Dendritic cell treated with granulocyte-macrophage colony-stimulating factor and Interleukin-4, amounts not matched to agents 40 ng/mL and 50 ng/mL, for 4 days (primary cell): ENCODE measurements at regions not wholly inside any gene's neighbourhood (a gene's known extent, or its start where the extent isn't known, plus 50 kb on each side); places are given as distances from the start of the nearest gene placed in this dataset.

Experiments used
- H3K27ac Mint-ChIP-seq: one replicate; pipeline ENCODE4 v1.8.0; 2022; ENCODE audit warnings: mild to moderate bottlenecking, mixed read lengths
- H3K27me3 Mint-ChIP-seq: one replicate; pipeline ENCODE4 v1.8.0; 2022; ENCODE audit warnings: mild to moderate bottlenecking, mixed read lengths
- H3K36me3 Mint-ChIP-seq: one replicate; pipeline ENCODE4 v1.8.0; 2022; ENCODE audit warnings: low read depth, mixed read lengths
- H3K4me1 Mint-ChIP-seq: one replicate; pipeline ENCODE4 v1.8.0; 2022; ENCODE audit warnings: low read depth, mixed read lengths
- H3K4me3 Mint-ChIP-seq: one replicate; pipeline ENCODE4 v1.8.0; 2022; ENCODE audit warnings: mild to moderate bottlenecking, moderate library complexity, mixed read lengths
- H3K9me3 Mint-ChIP-seq: one replicate; pipeline ENCODE4 v1.8.0; 2022; ENCODE audit warnings: mixed read lengths
- intact Hi-C: fragments of 100-400 bp; cut with micrococcal nuclease; formaldehyde crosslinking; loops from one replicate; pipeline ENCODE4 v1.15.0; 2022

DNA sequence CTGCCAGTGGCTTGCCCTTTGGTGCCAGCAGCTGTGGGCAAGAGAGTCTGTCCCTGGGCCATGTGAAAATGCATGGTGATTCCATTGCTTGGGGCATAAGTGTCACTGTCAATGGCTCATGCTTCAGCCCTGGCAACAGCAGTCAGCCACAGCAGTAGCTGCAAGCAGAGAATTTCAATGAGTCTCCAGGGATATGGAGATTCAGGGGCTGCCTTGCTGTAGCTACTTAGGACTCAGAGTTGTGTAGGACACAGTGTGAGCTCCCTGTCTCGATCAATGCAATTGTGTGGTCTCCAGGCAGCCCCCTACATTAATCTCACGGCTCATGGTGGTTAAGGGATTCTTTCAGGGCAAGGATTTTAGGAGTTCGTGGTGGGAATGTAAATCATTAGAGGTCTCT, 126.3 kb upstream of the STARD3NL start:
- Mint-ChIP-seq H3K36me3 (no peaks in the 10 kb centered on the region), H3K27ac (no peak overlapping the region), H3K9me3 (peaks cover 9% of the 10 kb centered on the region), H3K4me3 (no peak overlapping the region), H3K4me1 (no peaks in the 10 kb centered on the region), H3K27me3 (no peaks in the 10 kb centered on the region)
- intact Hi-C loops, result no loop called here

DNA sequence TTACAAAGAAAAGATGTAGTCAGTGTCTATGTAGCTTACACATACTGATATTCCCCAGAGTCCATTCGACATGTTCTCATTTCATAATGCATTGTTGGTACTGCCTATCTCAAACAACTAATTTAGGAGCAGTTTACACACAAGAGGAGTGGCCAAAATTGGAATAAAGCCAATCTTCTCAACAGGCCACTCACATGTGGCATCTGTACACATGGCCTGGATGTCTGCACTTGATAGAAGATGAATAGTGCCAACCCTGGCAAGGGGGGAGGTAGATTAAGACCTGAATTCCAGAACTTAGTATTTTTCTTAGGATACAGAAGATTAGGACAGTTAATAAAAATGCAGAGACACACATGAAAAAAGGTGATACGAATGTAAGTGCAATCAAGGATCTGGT, 125.3 kb upstream of the STARD3NL start:
- peaks cover 9% of the 10 kb centered on the region for H3K9me3 Mint-ChIP-seq
- H3K27me3 Mint-ChIP-seq, result no peaks in the 10 kb centered on the region
- H3K4me1 Mint-ChIP-seq, result no peaks in the 10 kb centered on the region
- intact Hi-C loops, result no loop called here
- H3K36me3 Mint-ChIP-seq, result no peaks in the 10 kb centered on the region
- no peak overlapping the region for H3K4me3 Mint-ChIP-seq
- no peak overlapping the region for H3K27ac Mint-ChIP-seq

DNA sequence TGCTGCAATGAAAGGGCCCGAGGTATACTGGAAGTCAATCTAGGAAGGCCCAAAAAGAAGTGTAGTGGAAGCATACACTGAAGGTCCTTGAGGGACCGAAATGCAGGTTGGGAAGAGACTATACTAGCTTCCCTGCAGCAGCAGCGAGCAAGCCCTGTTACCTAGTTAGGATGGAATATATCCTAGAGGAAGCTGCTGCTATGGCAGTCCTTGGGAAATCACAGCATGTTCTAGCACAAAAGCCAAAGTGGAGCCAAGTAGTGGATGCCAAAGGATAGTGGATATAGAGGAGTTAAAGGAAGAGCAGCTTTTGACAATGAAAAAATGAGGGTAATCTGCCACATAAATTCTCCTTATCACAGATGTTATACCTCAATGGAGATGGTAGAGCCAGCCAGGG, 123.8 kb upstream of the STARD3NL start:
- Mint-ChIP-seq H3K4me3 (no peak overlapping the region), H3K27me3 (no peaks in the 10 kb centered on the region), H3K36me3 (no peaks in the 10 kb centered on the region), H3K27ac (no peak overlapping the region), H3K9me3 (peaks cover 5% of the 10 kb centered on the region), H3K4me1 (no peaks in the 10 kb centered on the region)
- intact Hi-C loops, result no loop called here

DNA sequence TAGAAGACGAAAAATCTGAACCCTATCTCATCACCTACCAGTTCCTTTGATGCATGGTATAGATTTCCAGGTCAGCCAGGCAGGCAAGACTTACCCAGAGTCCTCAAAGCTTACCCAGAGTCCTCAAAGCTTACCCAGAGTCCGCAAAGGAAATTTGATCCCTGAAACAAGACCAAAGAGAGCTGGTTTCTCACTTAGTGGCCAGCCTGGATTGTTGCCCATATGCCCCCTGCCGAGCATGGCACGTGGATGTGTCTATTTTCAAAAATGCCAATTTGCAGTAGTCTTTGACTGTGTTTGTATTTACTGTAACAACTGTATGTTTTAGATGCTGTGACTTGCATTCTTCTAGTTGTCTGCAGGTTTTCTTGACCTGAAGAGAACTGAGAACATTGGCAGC, 120.2 kb upstream of the STARD3NL start:
- H3K4me3 Mint-ChIP-seq, result no peak overlapping the region
- no peak overlapping the region for H3K27ac Mint-ChIP-seq
- H3K4me1 Mint-ChIP-seq, result no peaks in the 10 kb centered on the region
- no peaks in the 10 kb centered on the region for H3K36me3 Mint-ChIP-seq
- H3K27me3 Mint-ChIP-seq, result no peaks in the 10 kb centered on the region
- H3K9me3 Mint-ChIP-seq, result no peaks in the 10 kb centered on the region
- intact Hi-C loops, result no loop called here

DNA sequence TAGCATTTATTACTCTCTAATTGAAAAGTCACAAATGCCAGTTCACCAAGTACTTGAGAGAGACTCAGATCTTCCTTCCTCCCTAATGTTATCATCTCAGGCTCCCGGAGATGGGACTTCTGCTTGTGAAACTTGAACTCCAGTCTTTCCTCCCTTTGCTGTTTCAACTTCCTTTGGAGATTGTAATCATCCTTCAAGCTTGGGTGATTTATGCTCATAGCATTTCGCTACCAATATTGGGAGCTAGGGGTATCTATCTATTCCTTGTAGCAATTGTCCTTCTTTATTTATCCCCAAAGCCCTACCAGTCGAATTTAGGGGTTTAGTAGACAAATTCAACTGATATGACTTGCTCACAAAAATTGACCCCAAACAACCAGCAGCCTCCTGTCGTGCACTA, 117.9 kb upstream of the STARD3NL start:
- Mint-ChIP-seq H3K36me3 (no peaks in the 10 kb centered on the region), H3K4me3 (no peak overlapping the region), H3K9me3 (no peaks in the 10 kb centered on the region), H3K4me1 (no peaks in the 10 kb centered on the region), H3K27ac (no peak overlapping the region), H3K27me3 (no peaks in the 10 kb centered on the region)
- intact Hi-C loops, result no loop called here

DNA sequence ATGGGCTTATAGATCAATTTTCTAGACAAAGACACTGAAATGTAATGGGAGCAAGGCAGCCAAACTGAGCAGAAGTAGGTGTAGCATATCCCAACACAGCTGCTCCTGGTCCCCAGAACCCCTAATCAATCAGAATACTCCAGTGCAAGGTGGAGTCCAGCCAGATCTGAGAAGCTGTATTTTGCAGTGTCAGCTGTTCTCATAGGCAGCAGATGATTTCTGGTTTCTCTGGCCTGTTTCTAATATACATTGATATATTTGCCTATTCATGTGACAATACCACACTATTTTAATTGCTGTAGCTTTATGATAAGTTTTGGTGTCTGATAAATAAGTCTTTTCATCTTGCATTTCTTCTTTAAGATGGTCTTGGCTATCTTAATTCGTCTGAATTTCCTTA, 117.4 kb upstream of the STARD3NL start:
- Mint-ChIP-seq H3K4me3 (no peak overlapping the region), H3K9me3 (no peaks in the 10 kb centered on the region), H3K36me3 (no peaks in the 10 kb centered on the region), H3K27me3 (no peaks in the 10 kb centered on the region), H3K4me1 (no peaks in the 10 kb centered on the region), H3K27ac (no peak overlapping the region)
- intact Hi-C loops, result no loop called here

DNA sequence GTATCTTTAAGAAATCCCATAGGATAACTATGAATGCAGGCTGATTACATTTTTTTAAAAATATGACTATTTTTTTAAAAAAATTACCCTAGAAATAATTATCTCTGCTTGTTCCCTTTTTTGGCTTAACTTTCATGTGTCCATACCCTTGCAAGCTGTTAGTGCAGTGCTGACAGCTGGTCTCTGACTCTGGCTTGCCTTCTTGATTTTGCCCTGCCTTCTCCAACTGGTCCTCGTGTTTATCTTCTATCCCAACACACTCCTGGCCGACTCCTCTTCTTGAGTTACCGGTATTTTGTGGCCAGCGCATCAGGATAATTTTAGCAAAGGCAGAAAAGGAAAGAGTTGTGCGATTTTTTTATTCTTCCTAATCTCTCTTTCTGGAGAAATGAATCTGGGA, 111.7 kb upstream of the STARD3NL start:
- H3K27ac Mint-ChIP-seq, result no peak overlapping the region
- H3K27me3 Mint-ChIP-seq, result no peaks in the 10 kb centered on the region
- no peaks in the 10 kb centered on the region for H3K36me3 Mint-ChIP-seq
- H3K4me3 Mint-ChIP-seq, result no peak overlapping the region
- peaks cover 5% of the 10 kb centered on the region for H3K4me1 Mint-ChIP-seq
- intact Hi-C loops, result no loop called here
- H3K9me3 Mint-ChIP-seq, result no peaks in the 10 kb centered on the region

DNA sequence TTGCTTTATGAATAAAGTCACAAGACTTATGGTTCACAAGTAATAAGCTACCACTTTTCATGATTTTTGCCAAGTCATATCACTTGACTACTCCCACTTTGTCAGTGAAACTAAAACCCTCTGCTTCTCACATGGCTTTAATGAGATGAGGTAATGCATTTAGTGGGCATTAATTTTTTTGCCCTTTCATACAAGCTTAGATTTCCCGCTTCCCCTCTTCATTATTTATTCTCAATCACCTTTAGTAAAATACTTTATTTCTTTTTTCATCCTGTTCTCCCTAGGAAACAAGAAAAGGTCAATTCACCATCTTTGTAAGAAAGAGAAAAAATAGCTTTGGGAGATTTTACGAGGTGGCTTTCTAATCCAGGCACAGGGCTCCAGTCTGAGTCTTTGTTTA, 109.6 kb upstream of the STARD3NL start:
- H3K27ac Mint-ChIP-seq, result no peak overlapping the region
- intact Hi-C loops, result no loop called here

DNA sequence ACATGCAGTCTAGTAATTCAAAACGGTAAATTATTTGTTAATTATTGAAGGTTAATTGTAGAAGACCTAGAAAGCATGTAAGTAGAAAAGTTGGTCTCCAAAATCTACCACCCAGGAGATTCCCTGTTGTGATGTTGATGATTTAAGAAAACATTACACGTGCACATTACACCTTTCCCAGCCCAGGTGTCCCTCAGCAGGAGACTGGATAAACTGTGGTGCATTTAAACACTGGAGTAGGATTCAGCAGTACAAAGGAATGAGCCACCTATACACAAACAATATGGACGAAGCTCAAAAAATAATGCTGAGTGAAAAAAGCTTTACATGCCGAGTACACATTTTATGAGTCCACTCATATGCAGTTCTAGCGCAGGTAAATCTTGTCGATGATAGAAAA, 109.0 kb upstream of the STARD3NL start:
- no peak overlapping the region for H3K4me3 Mint-ChIP-seq
- no peaks in the 10 kb centered on the region for H3K27me3 Mint-ChIP-seq
- peaks cover 5% of the 10 kb centered on the region for H3K4me1 Mint-ChIP-seq
- no peak overlapping the region for H3K27ac Mint-ChIP-seq
- H3K36me3 Mint-ChIP-seq, result no peaks in the 10 kb centered on the region
- no peaks in the 10 kb centered on the region for H3K9me3 Mint-ChIP-seq
- intact Hi-C loops, result no loop called here

More for the DNA sequence above, 109.6 kb upstream of the STARD3NL start:
- Mint-ChIP-seq H3K36me3 (no peaks in the 10 kb centered on the region), H3K4me3 (no peak overlapping the region), H3K4me1 (peaks cover 5% of the 10 kb centered on the region), H3K27me3 (no peaks in the 10 kb centered on the region), H3K9me3 (no peaks in the 10 kb centered on the region)

DNA sequence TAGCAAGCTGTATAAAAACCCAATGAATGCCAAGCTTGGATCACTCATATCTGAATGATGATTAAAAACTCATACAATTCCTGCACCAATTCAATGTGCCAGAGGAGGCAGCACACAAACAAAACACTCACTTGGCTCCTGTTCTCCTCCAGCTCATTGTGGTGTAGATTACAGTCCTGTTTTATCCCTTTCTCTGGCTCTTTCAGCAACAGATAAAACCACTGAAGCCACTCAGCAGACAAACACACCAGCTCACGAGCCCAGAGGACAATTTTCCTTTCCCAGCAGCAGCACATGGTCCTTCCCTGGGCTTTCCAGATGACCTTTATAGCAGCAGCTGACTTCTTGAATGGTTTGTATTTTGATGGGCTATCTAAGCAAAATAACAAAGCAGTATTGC, 107.3 kb upstream of the STARD3NL start:
- H3K4me1 Mint-ChIP-seq, result peaks cover 5% of the 10 kb centered on the region
- no peak overlapping the region for H3K4me3 Mint-ChIP-seq
- intact Hi-C loops, result loop anchor here (10.0 kb wide), 2 partner anchors 64 to 156 kb away; partner anchors contain the start of gene SFRP4

DNA sequence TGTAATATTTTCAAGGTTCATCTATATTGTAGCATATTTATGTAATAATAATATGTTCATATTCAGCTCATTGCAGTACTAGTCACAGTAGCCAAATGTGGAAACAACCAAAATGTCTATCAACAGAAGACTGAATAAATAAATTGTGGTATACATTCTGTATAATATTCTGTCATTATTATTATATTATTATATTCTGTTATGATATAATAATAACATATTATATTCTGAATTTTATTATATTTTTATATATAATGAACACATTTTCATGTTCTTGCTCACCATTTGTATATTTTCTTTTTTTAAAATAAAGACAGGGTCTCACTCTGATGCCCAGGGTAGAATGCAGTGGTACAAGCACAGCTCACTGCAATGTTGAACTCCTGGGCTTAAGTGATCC, 91.2 kb upstream of the STARD3NL start:
- no peak overlapping the region for H3K27ac Mint-ChIP-seq

More for the DNA sequence above, 107.3 kb upstream of the STARD3NL start:
- H3K36me3 Mint-ChIP-seq, result no peaks in the 10 kb centered on the region
- H3K9me3 Mint-ChIP-seq, result peaks cover under 1% of the 10 kb centered on the region
- H3K27ac Mint-ChIP-seq, result no peak overlapping the region
- no peaks in the 10 kb centered on the region for H3K27me3 Mint-ChIP-seq

DNA sequence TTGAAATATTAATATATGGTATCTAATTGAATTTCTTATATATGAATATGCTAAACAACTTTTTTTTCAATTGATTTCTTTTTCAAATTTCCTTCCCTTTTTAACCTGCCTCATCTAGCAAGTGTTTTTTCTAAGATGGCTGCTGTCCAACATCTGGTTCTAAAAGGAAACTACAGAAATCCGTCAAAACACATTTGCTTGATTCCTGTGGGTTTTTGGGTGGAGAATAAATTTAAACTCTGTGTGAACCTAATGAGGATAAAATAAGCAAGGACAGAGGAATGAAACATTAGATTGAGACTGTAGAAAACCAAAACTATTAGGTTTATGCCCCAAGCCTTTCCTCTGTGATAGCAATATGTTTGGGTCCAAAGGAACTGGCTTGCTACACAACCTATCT, 75.5 kb upstream of the STARD3NL start:
- H3K27ac Mint-ChIP-seq, result no peak overlapping the region
- no peak overlapping the region for H3K4me3 Mint-ChIP-seq
- H3K9me3 Mint-ChIP-seq, result peaks cover 17% of the 10 kb centered on the region
- H3K4me1 Mint-ChIP-seq, result peaks cover 5% of the 10 kb centered on the region
- intact Hi-C loops, result no loop called here
- no peaks in the 10 kb centered on the region for H3K27me3 Mint-ChIP-seq
- no peaks in the 10 kb centered on the region for H3K36me3 Mint-ChIP-seq

More for the DNA sequence above, 91.2 kb upstream of the STARD3NL start:
- Mint-ChIP-seq H3K4me1 (no peaks in the 10 kb centered on the region), H3K36me3 (no peaks in the 10 kb centered on the region), H3K9me3 (peaks cover 30% of the 10 kb centered on the region), H3K4me3 (no peak overlapping the region), H3K27me3 (no peaks in the 10 kb centered on the region)
- intact Hi-C loops, result no loop called here

DNA sequence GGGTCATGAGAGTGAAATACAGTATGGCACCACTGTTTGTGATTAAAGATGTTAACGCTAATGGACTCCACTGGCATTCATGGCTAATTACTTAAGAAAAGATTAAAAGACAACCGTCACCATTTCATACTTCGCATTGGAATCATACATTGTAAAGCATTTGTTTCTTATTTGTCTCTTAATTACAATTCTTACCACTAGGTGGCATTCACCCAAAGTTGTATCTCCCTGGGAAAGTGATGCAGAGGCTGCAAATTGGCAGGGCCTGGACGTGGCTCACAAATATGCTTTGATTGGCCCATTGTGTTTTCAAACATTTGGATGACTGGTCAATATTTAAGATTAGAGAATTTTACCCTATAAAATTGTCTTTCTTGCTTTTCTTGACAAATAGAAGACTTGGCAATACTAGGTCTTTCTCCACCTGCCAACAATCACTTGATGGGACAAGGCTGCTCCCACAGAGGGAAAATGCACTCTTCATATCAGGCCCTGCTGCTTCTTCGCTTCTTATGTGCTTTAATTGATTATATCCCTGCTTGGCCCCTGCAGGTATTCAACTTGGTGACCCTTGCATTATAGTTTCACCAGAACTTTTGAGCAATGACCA, 72.1 kb upstream of the STARD3NL start:
- intact Hi-C loops, result loop anchor here (1.0 to 5.0 kb wide), 5 partner anchors 189 to 266 kb away; partner anchors contain the start of gene SFRP4
- H3K4me1 Mint-ChIP-seq, result no peaks in the 10 kb centered on the region

DNA sequence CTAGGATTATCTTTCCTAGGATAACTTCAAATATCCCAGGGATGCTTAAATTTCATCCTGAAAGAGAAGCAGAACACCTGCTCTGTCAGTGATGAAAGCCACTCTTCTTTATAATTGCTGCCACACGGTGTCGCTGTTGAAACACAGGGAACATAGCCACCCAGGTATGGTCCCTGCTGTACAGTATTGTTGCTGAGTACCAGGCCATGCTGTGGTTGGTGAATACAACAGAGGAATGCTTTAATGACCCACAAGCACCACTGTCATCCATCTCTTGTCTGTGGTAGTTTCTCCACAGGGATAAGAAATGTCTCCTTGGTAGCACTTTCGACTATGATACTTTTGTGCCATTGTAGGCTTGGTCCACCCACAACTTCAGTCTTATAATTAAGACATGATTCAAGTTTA, 70.6 kb upstream of the STARD3NL start:
- Mint-ChIP-seq H3K4me1 (peaks cover 8% of the 10 kb centered on the region), H3K27me3 (peaks cover 2% of the 10 kb centered on the region), H3K27ac (no peak overlapping the region)

More for the DNA sequence above, 72.1 kb upstream of the STARD3NL start:
- H3K36me3 Mint-ChIP-seq, result no peaks in the 10 kb centered on the region
- no peaks in the 10 kb centered on the region for H3K9me3 Mint-ChIP-seq
- H3K27ac Mint-ChIP-seq, result no peak overlapping the region
- H3K4me3 Mint-ChIP-seq, result no peak overlapping the region
- peaks cover 2% of the 10 kb centered on the region for H3K27me3 Mint-ChIP-seq

DNA sequence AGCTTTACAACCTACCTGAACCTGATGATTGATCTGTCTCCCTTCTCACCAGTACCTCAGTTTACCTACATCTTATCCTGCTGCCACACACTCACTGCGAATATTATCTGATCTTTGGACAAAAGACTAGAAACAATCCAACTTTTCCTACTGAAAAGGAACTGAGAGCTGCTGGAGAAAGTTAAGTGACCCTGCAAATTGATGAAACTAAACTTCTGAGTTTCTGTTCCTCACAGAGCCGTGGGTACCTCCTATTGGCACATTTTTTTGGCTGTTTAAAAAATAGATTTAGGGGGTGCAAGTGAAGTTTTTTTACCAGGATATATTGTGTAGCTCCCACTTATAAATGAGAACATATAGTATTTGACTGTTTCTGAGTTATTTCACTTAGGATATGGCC, 66.0 kb upstream of the STARD3NL start:
- H3K36me3 Mint-ChIP-seq, result no peaks in the 10 kb centered on the region

More for the DNA sequence above, 70.6 kb upstream of the STARD3NL start:
- Mint-ChIP-seq H3K4me3 (no peak overlapping the region), H3K9me3 (no peaks in the 10 kb centered on the region), H3K36me3 (no peaks in the 10 kb centered on the region)
- intact Hi-C loops, result loop anchor here (1.0 to 5.0 kb wide), 5 partner anchors 115 to 265 kb away; partner anchors contain the start of gene SFRP4

More for the DNA sequence above, 66.0 kb upstream of the STARD3NL start:
- Mint-ChIP-seq H3K27ac (no peak overlapping the region), H3K4me3 (no peak overlapping the region), H3K27me3 (peaks cover 22% of the 10 kb centered on the region), H3K9me3 (no peaks in the 10 kb centered on the region), H3K4me1 (peaks cover 8% of the 10 kb centered on the region)
- intact Hi-C loops, result no loop called here
